ENCODE measurements at regions not wholly inside any gene's neighbourhood (a gene's known extent, or its start where the extent isn't known, plus 50 kb on each side); places are given as distances from the start of the nearest gene placed in this dataset.

DNA sequence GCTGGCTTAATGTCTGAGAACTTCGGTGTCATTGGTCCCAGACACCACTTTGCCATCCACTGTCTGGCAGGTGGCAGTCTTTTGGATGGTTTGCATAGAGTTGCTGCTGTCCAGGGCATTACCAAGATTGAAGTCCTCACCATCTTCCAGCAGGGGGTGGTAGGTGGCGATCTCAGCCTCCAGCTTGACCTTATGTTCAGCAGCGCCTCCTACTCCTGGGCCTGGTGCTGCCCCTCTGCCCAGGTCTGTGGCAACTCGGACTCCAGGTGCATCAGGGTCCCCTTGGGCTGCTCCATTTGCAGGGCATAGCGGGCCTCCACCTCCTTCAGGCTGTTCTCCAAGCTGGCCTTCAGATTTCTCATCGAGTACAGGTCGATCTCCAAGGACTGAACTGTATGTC is 573.3 kb upstream of the NCAM2 start:
- Histone ChIP-seq H3K9me3 (replicated peaks; ENCODE audit: control insufficient read depth, insufficient read depth, low read length) (peaks cover 6% of the 10 kb centered on the region), H3K27me3 (ENCODE audit: control insufficient read depth in 2 of 2, insufficient read depth in 2 of 2, low read length in 2 of 2) (no peaks in the 10 kb centered on the region), H3K4me1 (ENCODE audit: control insufficient read depth, extremely low read depth, insufficient read depth, low read length) (no peaks in the 10 kb centered on the region), H3K79me2 (ENCODE audit: control insufficient read depth, insufficient read depth, low read length) (no peaks in the 10 kb centered on the region), H3K9ac (replicated peaks; ENCODE audit: extremely low read depth, insufficient read depth, low read length) (no peak overlapping the region), H3K36me3 (ENCODE audit: control insufficient read depth in 2 of 2, extremely low read depth in 1 of 2, insufficient read depth in 2 of 2, low read length in 2 of 2) (no peaks in the 10 kb centered on the region), H3K4me2 (ENCODE audit: insufficient read depth, low read length) (no peak overlapping the region), H2AFZ (ENCODE audit: low read depth, low read length) (no peak overlapping the region), H4K20me1 (replicated peaks; ENCODE audit: control insufficient read depth, extremely low read depth, insufficient read depth, low read length) (no peaks in the 10 kb centered on the region), H3K9me1 (replicated peaks; ENCODE audit: control insufficient read depth, extremely low read depth, insufficient read depth, low read length) (no peaks in the 10 kb centered on the region), H3K27ac (ENCODE audit: insufficient read depth, low read depth, low read length) (no peak overlapping the region), H3K4me3 (replicated peaks in 1 of 3; ENCODE audit: insufficient read depth in 1 of 3, low read depth in 1 of 3, low read length in 3 of 3) (no peak overlapping the region)
- ChIA-PET POLR2A (no interaction called here), CTCF (no interaction called here)
- BruUV-seq (replicated peaks) = no TSS peak
- dilution Hi-C loops (cut with MboI; ENCODE audit: extremely low pct_ligation_motif_present, low sequenced_read_pairs) = no loop called here
- no peak for TF ChIP-seq POLR2A (IDR thresholded peaks at IDR 0.05; ENCODE audit: low read depth, low read length)
- no peak for TF ChIP-seq MAX (IDR thresholded peaks at IDR 0.05; ENCODE audit: insufficient read depth, insufficient read length)
- no peak for DNase-seq (ENCODE audit: low read depth, low spot score)
- no peak for FAIRE-seq
- intact Hi-C loops (cut with micrococcal nuclease) = no loop called here

DNA sequence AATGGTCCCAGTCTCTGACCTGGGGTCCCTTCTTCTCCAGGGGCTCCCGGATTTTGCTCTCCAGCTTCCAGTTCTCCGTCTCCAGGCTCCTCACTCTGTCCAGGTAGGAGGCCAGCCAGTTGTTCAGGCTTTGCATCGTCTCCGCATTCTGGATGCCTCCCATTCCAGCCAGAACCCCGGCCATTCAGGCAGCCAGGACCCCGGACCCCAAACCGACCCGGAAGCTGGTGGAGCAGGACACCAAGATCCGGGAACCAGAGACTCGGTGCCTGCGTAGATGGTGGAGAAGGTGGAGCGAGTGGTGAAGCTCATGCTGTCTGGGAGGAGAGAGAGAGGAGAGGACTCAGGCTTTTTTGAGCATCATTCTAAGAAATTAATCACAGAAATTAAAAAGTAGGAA is 572.4 kb upstream of the NCAM2 start:
- no TSS peak for BruUV-seq (replicated peaks)
- Histone ChIP-seq H3K9ac (replicated peaks; ENCODE audit: extremely low read depth, insufficient read depth, low read length) (no peak overlapping the region), H3K4me3 (replicated peaks in 1 of 3; ENCODE audit: insufficient read depth in 1 of 3, low read depth in 1 of 3, low read length in 3 of 3) (no peak overlapping the region), H3K9me1 (replicated peaks; ENCODE audit: control insufficient read depth, extremely low read depth, insufficient read depth, low read length) (no peaks in the 10 kb centered on the region), H3K36me3 (ENCODE audit: control insufficient read depth in 2 of 2, extremely low read depth in 1 of 2, insufficient read depth in 2 of 2, low read length in 2 of 2) (no peaks in the 10 kb centered on the region), H4K20me1 (replicated peaks; ENCODE audit: control insufficient read depth, extremely low read depth, insufficient read depth, low read length) (no peaks in the 10 kb centered on the region), H3K27ac (ENCODE audit: insufficient read depth, low read depth, low read length) (no peak overlapping the region), H3K27me3 (ENCODE audit: control insufficient read depth in 2 of 2, insufficient read depth in 2 of 2, low read length in 2 of 2) (no peaks in the 10 kb centered on the region), H2AFZ (ENCODE audit: low read depth, low read length) (no peak overlapping the region), H3K79me2 (ENCODE audit: control insufficient read depth, insufficient read depth, low read length) (no peaks in the 10 kb centered on the region), H3K4me1 (ENCODE audit: control insufficient read depth, extremely low read depth, insufficient read depth, low read length) (no peaks in the 10 kb centered on the region), H3K9me3 (replicated peaks; ENCODE audit: control insufficient read depth, insufficient read depth, low read length) (peaks cover 6% of the 10 kb centered on the region), H3K4me2 (ENCODE audit: insufficient read depth, low read length) (no peak overlapping the region)
- no peak for TF ChIP-seq CTCF (IDR thresholded peaks at IDR 0.05; ENCODE audit: extremely low read depth in 1 of 2, insufficient read depth in 1 of 2, low read depth in 1 of 2, low read length in 2 of 2)
- ChIA-PET POLR2A (no interaction called here), CTCF (no interaction called here)
- dilution Hi-C loops (cut with MboI; ENCODE audit: extremely low pct_ligation_motif_present, low sequenced_read_pairs) (no loop called here), intact Hi-C loops (cut with micrococcal nuclease) (no loop called here)
- FAIRE-seq (no peak), DNase-seq (ENCODE audit: low read depth, low spot score) (no peak)

Data from endothelial cell of umbilical vein (primary cell).